Heart left ventricle (tissue), 16 donors: ENCODE measurements at regions not wholly inside any gene's neighbourhood (a gene's known extent, or its start where the extent isn't known, plus 50 kb on each side); places are given as distances from the start of the nearest gene placed in this dataset.

Source experiments
- ATAC-seq, 4 donors: fragments of 200-7000 bp; cut with Tn5 transposase; one replicate each; pipeline ENCODE4 v1.9.1; 2020 to 2022; ENCODE audit warnings: moderate library complexity in 4 of 4, mild to moderate bottlenecking in 3 of 4, moderate number of reproducible peaks in 1 of 4
- DNase-seq, 5 donors: peaks; one replicate each; pipeline ENCODE4 v3.0.0-alpha.2; 2020
- H3K27ac ChIP-seq, 12 donors: fragments of 200-600 bp; sonication (generic) in 4 of 12; one replicate each; pipeline versions ENCODE4 v1.5.0 to v1.8.0; 2016 to 2022; ENCODE audit warnings: mild to moderate bottlenecking in 2 of 12
- H3K27me3 ChIP-seq, 9 donors: fragments of 200-600 bp; sonication (generic) in 2 of 9; one replicate each; pipeline versions ENCODE4 v1.5.1 to v1.8.0; 2016 to 2022; ENCODE audit warnings: mild to moderate bottlenecking in 3 of 9
- H3K36me3 ChIP-seq, 9 donors: fragments of 200-600 bp; sonication (generic) in 2 of 9; one replicate each; pipeline versions ENCODE4 v1.5.0 to v1.8.0; 2018 to 2022; ENCODE audit warnings: mild to moderate bottlenecking in 2 of 9
- H3K4me1 ChIP-seq, 12 donors: fragments of 200-600 bp; sonication (generic) in 4 of 12; one replicate each; pipeline versions ENCODE4 v1.5.0 to v1.8.0; 2016 to 2022; ENCODE audit warnings: mild to moderate bottlenecking in 3 of 12
- H3K4me3 ChIP-seq, 12 donors: fragments of 200-600 bp; sonication (generic) in 4 of 12; one replicate each; pipeline versions ENCODE4 v1.5.0 to v1.8.0; 2017 to 2022; ENCODE audit warnings: mild to moderate bottlenecking in 9 of 12, moderate library complexity in 4 of 12
- H3K9me3 ChIP-seq, 12 donors: fragments of 200-600 bp; sonication (generic) in 4 of 12; one replicate each; pipeline versions ENCODE4 v1.5.0 to v1.8.0; 2016 to 2022; ENCODE audit warnings: mild to moderate bottlenecking in 1 of 12
- POLR2A ChIP-seq, 2 donors: fragments of 450-650 bp; IDR thresholded peaks; one replicate each; pipeline ENCODE4 v1.6.1; 2017; ENCODE audit warnings: antibody characterized with exemption in 2 of 2, mild to moderate bottlenecking in 2 of 2, moderate library complexity in 2 of 2
- WGBS, 4 donors: extraction: QIAGEN DNeasy Blood & Tissue Kit in 2 of 4; methylation state at CpG; one replicate each; pipeline versions ENCODE4 v1.1.5 to v1.1.7; 2013 to 2018; 5-methylcytosine and 5-hydroxymethylcytosine counted together
- intact Hi-C, 10 donors: fragments of 100-400 bp; cut with DNase I; formaldehyde crosslinking; loops; one replicate each; pipeline versions ENCODE4 v1.11.1 to v1.14.2; 2022
- TF ChIP-seq, protein P1 (sequence below), 12 donors: fragments of 200-600 bp; sonication (generic) in 4 of 12; IDR thresholded peaks; one replicate each; pipeline versions ENCODE4 v1.5.0 to v1.8.0; 2018 to 2022; ENCODE audit warnings: antibody characterized with exemption in 12 of 12, mild to moderate bottlenecking in 5 of 12
- donor health status: ischemic (EF 13 %, LVEDD 7.1; RV severe dilation, severe dysfunction).
- donor health status: healthy with polysubstance abuse.
- donor health status: DM: no; HTN: yes; CAD: no.
- donor health status: DM: no; HTN: no; CAD: no.
- donor health status: ischemic (EF 25% LVEDD 6.9; RV normal size, moderate dysfunction).
- donor health status: ischemic (EF 25% LVEDD 5.7; RV mildly dilated, moderate dysfunction).
- donor health status: healthy.
- donor health status: DM: yes; HTN: yes; CAD: no.
- donor health status: ischemic (EF 35%, LVEDD 5.7; RV mildly dilated, moderate dysfunction).
- donor health status: nonischemic (EF 11% LVEDD 7.7; RV severe dilation, severe dysfunction).
- donor health status: DM: yes; HTN: yes; CAD: no.
- donor health status: PGD.
- donor health status: ischemic (EF 29% LVEDD 5.4; RV normal size, mild dysfunction).
- donor health status: nonischemic (EF 23%, LVEDD 6.1; RV moderate dilation, normal function).

DNA sequence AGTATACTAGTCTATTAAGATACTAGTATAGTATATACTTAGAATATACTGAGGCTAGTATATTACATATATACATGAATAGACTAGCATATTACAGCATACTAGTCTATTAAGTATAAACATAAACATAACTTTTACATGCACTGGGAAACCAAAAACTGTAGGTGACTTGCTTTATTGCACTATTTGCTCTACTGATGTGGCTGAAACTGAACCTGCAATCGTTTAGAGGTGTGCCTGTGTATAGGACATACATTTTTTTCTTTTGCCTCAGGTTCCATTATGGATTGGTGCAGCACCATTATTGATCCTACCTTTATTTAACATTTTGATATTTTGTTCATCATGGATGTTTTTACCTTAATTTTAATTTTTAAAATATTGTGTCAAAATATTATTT lies 143.2 kb upstream of the RGS6 start:
- no peaks in the 10 kb centered on the region for H3K27me3 ChIP-seq
- H3K4me1 ChIP-seq: no peaks in the 10 kb centered on the region
- DNase-seq: no peak
- peaks cover 0 to 18% (median 9%) of the 10 kb centered on the region in 12 donors for H3K9me3 ChIP-seq
- H3K27ac ChIP-seq: no peak overlapping the region
- no peaks in the 10 kb centered on the region for H3K36me3 ChIP-seq
- no peak for TF ChIP-seq POLR2A (IDR thresholded peaks at IDR 0.05)
- TF ChIP-seq, protein P1, sequence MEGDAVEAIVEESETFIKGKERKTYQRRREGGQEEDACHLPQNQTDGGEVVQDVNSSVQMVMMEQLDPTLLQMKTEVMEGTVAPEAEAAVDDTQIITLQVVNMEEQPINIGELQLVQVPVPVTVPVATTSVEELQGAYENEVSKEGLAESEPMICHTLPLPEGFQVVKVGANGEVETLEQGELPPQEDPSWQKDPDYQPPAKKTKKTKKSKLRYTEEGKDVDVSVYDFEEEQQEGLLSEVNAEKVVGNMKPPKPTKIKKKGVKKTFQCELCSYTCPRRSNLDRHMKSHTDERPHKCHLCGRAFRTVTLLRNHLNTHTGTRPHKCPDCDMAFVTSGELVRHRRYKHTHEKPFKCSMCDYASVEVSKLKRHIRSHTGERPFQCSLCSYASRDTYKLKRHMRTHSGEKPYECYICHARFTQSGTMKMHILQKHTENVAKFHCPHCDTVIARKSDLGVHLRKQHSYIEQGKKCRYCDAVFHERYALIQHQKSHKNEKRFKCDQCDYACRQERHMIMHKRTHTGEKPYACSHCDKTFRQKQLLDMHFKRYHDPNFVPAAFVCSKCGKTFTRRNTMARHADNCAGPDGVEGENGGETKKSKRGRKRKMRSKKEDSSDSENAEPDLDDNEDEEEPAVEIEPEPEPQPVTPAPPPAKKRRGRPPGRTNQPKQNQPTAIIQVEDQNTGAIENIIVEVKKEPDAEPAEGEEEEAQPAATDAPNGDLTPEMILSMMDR (IDR thresholded peaks at IDR 0.05): no peak
- intact Hi-C loops: loop anchor here in 2 of 10 donors (10.0 kb wide), 1 partner anchor 66 kb away; no protein-coding TSS in a partner anchor
- no peak overlapping the region for H3K4me3 ChIP-seq
- WGBS, 4 donors: 76 to 89% (median 78%) methylated on average over 1 of the region's 1 CpG
- no peak for ATAC-seq

DNA sequence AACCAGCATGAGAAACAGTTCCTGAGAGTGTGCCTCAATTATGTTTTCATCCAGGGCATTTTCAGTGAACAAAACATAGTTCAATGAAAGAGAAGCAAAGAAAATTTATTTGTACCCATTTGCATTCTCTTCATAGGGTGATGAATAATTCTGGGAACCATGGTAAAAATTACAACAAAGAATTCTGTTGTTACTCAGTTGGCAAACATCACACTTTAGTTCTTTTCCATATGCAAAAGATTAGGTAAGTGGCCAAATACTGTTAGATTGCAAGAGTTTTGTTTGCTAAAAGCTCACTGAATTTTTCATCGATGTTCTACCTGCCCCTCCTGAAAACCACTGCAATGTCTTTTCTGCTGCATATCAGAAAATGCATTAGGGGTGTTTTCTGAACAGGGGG lies 132.4 kb upstream of the RGS6 start:
- no peak overlapping the region for H3K4me3 ChIP-seq
- no peaks in the 10 kb centered on the region for H3K4me1 ChIP-seq
- intact Hi-C loops: no loop called here
- H3K36me3 ChIP-seq: no peaks in the 10 kb centered on the region
- no peaks in the 10 kb centered on the region for H3K27me3 ChIP-seq
- no peak overlapping the region for H3K27ac ChIP-seq
- TF ChIP-seq POLR2A (IDR thresholded peaks at IDR 0.05): no peak
- TF ChIP-seq, protein P1 (IDR thresholded peaks at IDR 0.05): no peak
- ATAC-seq (no peak), DNase-seq (no peak)
- WGBS, 4 donors: 74 to 83% (median 79%) methylated on average over 1 of the region's 1 CpG
- H3K9me3 ChIP-seq: no peaks in the 10 kb centered on the region

DNA sequence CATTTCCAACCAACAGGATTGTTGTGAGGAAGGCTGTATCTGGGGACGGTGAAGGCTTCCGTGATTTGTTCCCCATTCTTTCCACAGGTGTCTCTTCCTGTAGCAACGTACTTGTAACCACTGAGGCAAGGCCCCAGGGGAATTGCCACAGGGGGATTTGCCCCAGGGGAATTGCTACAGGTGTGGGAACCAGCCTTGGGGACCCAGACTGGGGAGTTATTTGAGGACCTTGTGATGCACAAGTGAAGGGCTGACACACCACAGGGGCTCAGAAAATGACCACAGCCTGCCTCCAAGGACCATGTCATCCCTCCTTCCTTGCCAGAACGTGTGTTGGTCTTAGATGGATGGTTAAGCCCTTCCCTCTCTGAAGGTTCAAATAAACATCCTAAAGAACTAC lies 131.4 kb upstream of the RGS6 start:
- H3K27me3 ChIP-seq: no peaks in the 10 kb centered on the region
- DNase-seq: no peak
- ATAC-seq: no peak
- intact Hi-C loops: no loop called here
- H3K9me3 ChIP-seq: no peaks in the 10 kb centered on the region
- H3K36me3 ChIP-seq: no peaks in the 10 kb centered on the region
- WGBS, 4 donors: 85 to 93% (median 88%) methylated on average over 4 of the region's 4 CpGs
- TF ChIP-seq POLR2A (IDR thresholded peaks at IDR 0.05): no peak
- TF ChIP-seq, protein P1 (IDR thresholded peaks at IDR 0.05): no peak
- no peak overlapping the region for H3K27ac ChIP-seq
- H3K4me1 ChIP-seq: no peaks in the 10 kb centered on the region
- no peak overlapping the region for H3K4me3 ChIP-seq

DNA sequence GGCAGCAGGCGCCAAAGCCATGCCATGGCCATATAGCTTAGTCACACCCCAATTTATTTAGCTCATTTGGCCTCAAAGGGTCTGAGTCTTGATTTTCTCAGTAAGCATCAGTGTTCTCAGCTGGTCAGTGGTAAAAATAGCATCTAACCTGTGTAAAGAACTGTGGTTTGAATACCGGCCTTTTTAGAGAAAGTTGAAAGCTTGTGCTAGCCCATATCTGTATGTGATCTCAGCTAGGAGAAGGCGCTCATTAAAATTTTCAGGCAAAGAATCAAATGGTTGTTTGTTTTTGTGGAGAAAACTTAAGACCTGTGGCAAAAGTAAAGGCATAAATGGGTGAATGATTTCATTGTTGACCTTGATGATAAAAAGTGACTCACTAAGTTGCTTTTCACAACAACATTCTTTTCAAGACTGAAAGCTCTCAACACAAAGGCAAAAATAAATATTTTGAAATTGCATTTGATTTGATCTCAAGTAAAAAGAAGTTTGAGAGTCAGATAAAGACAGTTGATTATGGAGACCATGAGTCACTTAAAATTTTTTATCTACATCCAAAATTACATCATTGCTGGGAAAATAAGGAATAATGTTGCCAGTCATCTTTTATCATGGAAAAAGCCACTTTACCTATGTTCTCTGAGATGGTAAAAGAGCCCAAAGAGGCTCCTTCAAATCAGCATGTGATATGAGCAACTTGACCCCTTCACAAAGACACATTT lies 128.5 kb upstream of the RGS6 start:
- Histone ChIP-seq H3K27ac (no peak overlapping the region), H3K27me3 (no peaks in the 10 kb centered on the region), H3K4me3 (no peak overlapping the region), H3K9me3 (no peaks in the 10 kb centered on the region), H3K4me1 (no peaks in the 10 kb centered on the region), H3K36me3 (no peaks in the 10 kb centered on the region)
- WGBS, 4 donors: 88 to 93% (median 90%) methylated on average over 3 of the region's 3 CpGs
- intact Hi-C loops: no loop called here
- ATAC-seq: no peak
- no peak for TF ChIP-seq POLR2A (IDR thresholded peaks at IDR 0.05)
- TF ChIP-seq, protein P1 (IDR thresholded peaks at IDR 0.05): no peak
- no peak for DNase-seq
